ENCODE measurements at regions not wholly inside any gene's neighbourhood (a gene's known extent, or its start where the extent isn't known, plus 50 kb on each side); places are given as distances from the start of the nearest gene placed in this dataset.

DNA sequence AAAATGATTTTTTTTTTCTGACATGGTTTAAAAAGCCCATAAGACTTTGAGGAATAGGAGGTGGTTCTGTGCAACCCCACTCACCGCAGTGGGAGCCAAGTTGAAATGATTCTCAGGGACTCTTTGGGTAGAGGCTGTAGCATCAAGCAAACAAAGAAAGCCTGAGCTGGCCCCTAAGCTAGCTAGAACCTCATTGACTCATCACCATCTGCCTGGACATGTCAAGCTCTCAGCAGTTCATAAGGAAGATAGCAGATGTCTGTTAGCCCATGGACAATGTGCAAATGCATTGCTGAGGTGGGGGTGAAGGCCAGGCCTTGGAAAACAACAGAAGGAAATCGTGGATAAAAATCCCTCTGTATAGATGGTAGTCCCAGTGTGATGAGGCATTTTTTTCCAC, 234.8 kb downstream of the NR2F2 start:
- POLR2A ChIA-PET = no interaction called here
- H3K9me3 ChIP-seq (ENCODE audit: low read length) = no peaks in the 10 kb centered on the region
- TF ChIP-seq SKI (IDR thresholded peaks at IDR 0.05; ENCODE audit: partially characterized antibody) (no peak), U2AF2 (IDR thresholded peaks at IDR 0.05; ENCODE audit: low read depth, low read length) (no peak), PCBP2 (optimal IDR thresholded peaks at IDR 0.05; ENCODE audit: low read depth, low read length, poor library complexity, severe bottlenecking) (no peak)
- TF ChIP-seq, protein P1, sequence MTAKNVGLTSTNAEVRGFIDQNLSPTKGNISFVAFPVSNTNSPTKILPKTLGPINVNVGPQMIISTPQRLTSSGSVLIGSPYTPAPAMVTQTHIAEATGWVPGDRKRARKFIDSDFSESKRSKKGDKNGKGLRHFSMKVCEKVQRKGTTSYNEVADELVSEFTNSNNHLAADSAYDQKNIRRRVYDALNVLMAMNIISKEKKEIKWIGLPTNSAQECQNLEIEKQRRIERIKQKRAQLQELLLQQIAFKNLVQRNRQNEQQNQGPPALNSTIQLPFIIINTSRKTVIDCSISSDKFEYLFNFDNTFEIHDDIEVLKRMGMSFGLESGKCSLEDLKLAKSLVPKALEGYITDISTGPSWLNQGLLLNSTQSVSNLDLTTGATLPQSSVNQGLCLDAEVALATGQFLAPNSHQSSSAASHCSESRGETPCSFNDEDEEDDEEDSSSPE (CRISPR knock-in tag; IDR thresholded peaks at IDR 0.05) = no peak
- TF ChIP-seq, protein P2, sequence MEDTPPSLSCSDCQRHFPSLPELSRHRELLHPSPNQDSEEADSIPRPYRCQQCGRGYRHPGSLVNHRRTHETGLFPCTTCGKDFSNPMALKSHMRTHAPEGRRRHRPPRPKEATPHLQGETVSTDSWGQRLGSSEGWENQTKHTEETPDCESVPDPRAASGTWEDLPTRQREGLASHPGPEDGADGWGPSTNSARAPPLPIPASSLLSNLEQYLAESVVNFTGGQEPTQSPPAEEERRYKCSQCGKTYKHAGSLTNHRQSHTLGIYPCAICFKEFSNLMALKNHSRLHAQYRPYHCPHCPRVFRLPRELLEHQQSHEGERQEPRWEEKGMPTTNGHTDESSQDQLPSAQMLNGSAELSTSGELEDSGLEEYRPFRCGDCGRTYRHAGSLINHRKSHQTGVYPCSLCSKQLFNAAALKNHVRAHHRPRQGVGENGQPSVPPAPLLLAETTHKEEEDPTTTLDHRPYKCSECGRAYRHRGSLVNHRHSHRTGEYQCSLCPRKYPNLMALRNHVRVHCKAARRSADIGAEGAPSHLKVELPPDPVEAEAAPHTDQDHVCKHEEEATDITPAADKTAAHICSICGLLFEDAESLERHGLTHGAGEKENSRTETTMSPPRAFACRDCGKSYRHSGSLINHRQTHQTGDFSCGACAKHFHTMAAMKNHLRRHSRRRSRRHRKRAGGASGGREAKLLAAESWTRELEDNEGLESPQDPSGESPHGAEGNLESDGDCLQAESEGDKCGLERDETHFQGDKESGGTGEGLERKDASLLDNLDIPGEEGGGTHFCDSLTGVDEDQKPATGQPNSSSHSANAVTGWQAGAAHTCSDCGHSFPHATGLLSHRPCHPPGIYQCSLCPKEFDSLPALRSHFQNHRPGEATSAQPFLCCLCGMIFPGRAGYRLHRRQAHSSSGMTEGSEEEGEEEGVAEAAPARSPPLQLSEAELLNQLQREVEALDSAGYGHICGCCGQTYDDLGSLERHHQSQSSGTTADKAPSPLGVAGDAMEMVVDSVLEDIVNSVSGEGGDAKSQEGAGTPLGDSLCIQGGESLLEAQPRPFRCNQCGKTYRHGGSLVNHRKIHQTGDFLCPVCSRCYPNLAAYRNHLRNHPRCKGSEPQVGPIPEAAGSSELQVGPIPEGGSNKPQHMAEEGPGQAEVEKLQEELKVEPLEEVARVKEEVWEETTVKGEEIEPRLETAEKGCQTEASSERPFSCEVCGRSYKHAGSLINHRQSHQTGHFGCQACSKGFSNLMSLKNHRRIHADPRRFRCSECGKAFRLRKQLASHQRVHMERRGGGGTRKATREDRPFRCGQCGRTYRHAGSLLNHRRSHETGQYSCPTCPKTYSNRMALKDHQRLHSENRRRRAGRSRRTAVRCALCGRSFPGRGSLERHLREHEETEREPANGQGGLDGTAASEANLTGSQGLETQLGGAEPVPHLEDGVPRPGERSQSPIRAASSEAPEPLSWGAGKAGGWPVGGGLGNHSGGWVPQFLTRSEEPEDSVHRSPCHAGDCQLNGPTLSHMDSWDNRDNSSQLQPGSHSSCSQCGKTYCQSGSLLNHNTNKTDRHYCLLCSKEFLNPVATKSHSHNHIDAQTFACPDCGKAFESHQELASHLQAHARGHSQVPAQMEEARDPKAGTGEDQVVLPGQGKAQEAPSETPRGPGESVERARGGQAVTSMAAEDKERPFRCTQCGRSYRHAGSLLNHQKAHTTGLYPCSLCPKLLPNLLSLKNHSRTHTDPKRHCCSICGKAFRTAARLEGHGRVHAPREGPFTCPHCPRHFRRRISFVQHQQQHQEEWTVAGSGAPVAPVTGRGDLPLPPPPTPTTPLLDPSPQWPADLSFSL (CRISPR knock-in tag; IDR thresholded peaks at IDR 0.05) = no peak
- TF ChIP-seq, protein P3, sequence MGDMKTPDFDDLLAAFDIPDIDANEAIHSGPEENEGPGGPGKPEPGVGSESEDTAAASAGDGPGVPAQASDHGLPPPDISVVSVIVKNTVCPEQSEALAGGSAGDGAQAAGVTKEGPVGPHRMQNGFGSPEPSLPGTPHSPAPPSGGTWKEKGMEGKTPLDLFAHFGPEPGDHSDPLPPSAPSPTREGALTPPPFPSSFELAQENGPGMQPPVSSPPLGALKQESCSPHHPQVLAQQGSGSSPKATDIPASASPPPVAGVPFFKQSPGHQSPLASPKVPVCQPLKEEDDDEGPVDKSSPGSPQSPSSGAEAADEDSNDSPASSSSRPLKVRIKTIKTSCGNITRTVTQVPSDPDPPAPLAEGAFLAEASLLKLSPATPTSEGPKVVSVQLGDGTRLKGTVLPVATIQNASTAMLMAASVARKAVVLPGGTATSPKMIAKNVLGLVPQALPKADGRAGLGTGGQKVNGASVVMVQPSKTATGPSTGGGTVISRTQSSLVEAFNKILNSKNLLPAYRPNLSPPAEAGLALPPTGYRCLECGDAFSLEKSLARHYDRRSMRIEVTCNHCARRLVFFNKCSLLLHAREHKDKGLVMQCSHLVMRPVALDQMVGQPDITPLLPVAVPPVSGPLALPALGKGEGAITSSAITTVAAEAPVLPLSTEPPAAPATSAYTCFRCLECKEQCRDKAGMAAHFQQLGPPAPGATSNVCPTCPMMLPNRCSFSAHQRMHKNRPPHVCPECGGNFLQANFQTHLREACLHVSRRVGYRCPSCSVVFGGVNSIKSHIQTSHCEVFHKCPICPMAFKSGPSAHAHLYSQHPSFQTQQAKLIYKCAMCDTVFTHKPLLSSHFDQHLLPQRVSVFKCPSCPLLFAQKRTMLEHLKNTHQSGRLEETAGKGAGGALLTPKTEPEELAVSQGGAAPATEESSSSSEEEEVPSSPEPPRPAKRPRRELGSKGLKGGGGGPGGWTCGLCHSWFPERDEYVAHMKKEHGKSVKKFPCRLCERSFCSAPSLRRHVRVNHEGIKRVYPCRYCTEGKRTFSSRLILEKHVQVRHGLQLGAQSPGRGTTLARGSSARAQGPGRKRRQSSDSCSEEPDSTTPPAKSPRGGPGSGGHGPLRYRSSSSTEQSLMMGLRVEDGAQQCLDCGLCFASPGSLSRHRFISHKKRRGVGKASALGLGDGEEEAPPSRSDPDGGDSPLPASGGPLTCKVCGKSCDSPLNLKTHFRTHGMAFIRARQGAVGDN (CRISPR knock-in tag; IDR thresholded peaks at IDR 0.05) = no peak
- TF ChIP-seq, protein P4, sequence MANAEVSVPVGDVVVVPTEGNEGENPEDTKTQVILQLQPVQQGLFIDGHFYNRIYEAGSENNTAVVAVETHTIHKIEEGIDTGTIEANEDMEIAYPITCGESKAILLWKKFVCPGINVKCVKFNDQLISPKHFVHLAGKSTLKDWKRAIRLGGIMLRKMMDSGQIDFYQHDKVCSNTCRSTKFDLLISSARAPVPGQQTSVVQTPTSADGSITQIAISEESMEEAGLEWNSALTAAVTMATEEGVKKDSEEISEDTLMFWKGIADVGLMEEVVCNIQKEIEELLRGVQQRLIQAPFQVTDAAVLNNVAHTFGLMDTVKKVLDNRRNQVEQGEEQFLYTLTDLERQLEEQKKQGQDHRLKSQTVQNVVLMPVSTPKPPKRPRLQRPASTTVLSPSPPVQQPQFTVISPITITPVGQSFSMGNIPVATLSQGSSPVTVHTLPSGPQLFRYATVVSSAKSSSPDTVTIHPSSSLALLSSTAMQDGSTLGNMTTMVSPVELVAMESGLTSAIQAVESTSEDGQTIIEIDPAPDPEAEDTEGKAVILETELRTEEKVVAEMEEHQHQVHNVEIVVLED (CRISPR knock-in tag; IDR thresholded peaks at IDR 0.05; ENCODE audit: borderline replicate concordance) = no peak
- WGBS (ENCODE audit: low lambda C conversion rate) = 0% methylated on average over 2 of the region's 2 CpGs
- no peak for ATAC-seq
- no TSS peak for BruUV-seq (replicated peaks)
- in situ Hi-C loops (cut with HindIII; ENCODE audit: extremely low pct_ligation_motif_present, low pct_unique_long_range_greater_than_20kb) (no loop called here), intact Hi-C loops (cut with micrococcal nuclease; ENCODE audit: unreplicated experiment) (no loop called here)
- no peak overlapping the region for H3K4me2 ChIP-seq (ENCODE audit: low read depth, low read length)
- FAIRE-seq = no peak
- H3K27me3 ChIP-seq (ENCODE audit: control insufficient read depth in 1 of 2, insufficient read depth in 2 of 2, low read length in 2 of 2) = no peaks in the 10 kb centered on the region; a peak in 1 of 5 replicates
- DNase-seq (ENCODE audit: low spot score) = no peak
- no peaks in the 10 kb centered on the region for H3K4me1 ChIP-seq (ENCODE audit: insufficient read depth, low read length)
- CTCF ChIA-PET (ENCODE audit: low intra/inter-chr PET ratio, low total read pairs) = no interaction called here
- no peak overlapping the region for H2AFZ ChIP-seq (ENCODE audit: low read length)
- H3K79me2 ChIP-seq (ENCODE audit: insufficient read depth, low read length) = no peaks in the 10 kb centered on the region
- H4K20me1 ChIP-seq (ENCODE audit: insufficient read depth, low read length) = no peaks in the 10 kb centered on the region
- no peak overlapping the region for H3K9ac ChIP-seq (ENCODE audit: insufficient read depth, low read depth, low read length)
- no peak overlapping the region for H3K27ac ChIP-seq (ENCODE audit: extremely low read length, insufficient read depth, low read length)
- no peak overlapping the region for H3K4me3 ChIP-seq (replicated peaks in 1 of 3; ENCODE audit: insufficient read depth in 1 of 3, low read depth in 2 of 3, low read length in 3 of 3)
- H3K36me3 ChIP-seq (replicated peaks in 1 of 2; ENCODE audit: control insufficient read depth in 1 of 2, insufficient read depth in 2 of 2, low read length in 2 of 2) = no peaks in the 10 kb centered on the region

Data from HepG2 (cell line).